H1 (cell line): ENCODE measurements at regions not wholly inside any gene's neighbourhood (a gene's known extent, or its start where the extent isn't known, plus 50 kb on each side); places are given as distances from the start of the nearest gene placed in this dataset.

Experiments
- CTCF ChIA-PET: fragments of 300-600 bp; sonication (Branson Sonifier 250); formaldehyde crosslinking; loops from one replicate; lab custom pipeline; 2021; ENCODE audit not compliant: partially characterized antibody; lab: Charles Lee
- POLR2A ChIA-PET: fragments of 300-600 bp; sonication (Branson Sonifier 250); formaldehyde crosslinking; loops from one replicate; lab custom pipeline; 2021; ENCODE audit warnings: inconsistent platforms; ENCODE audit not compliant: partially characterized antibody; lab: Charles Lee
- DNase-seq, 2 experiments: peaks; one replicate each; pipeline versions ENCODE4 v3.0.0 to v3.0.0-alpha.2; 2010 to 2022; ENCODE audit warnings: low spot score in 2 of 2, low read depth in 1 of 2, mixed read lengths in 1 of 2
- FAIRE-seq: peaks from 2 replicates; lab custom pipeline; 2011; peaks lifted over from hg19 to GRCh38; lab: Jason Lieb, UNC
- H2AFZ ChIP-seq: 2 replicates; pipeline ENCODE4 v1.8.1; 2012; ENCODE audit warnings: low read length, inconsistent platforms
- H2AK5ac ChIP-seq: 2 replicates; pipeline ENCODE4 v1.6.1; 2013; ENCODE audit warnings: low read depth, low read length
- H2BK120ac ChIP-seq: replicated peaks from 2 replicates; pipeline ENCODE3; 2013; ENCODE audit warnings: low read depth, low read length, inconsistent platforms
- H2BK12ac ChIP-seq: 2 replicates; pipeline ENCODE4 v1.6.1; 2013; ENCODE audit warnings: low read depth, low read length
- H2BK15ac ChIP-seq: 2 replicates; pipeline ENCODE4 v1.6.1; 2013; ENCODE audit warnings: low read length
- H2BK20ac ChIP-seq: 2 replicates; pipeline ENCODE4 v1.6.1; 2013; ENCODE audit warnings: low read length
- H2BK5ac ChIP-seq: 2 replicates; pipeline ENCODE4 v1.6.1; 2013; ENCODE audit warnings: low read depth, low read length
- H3K14ac ChIP-seq: 2 replicates; pipeline ENCODE4 v1.6.1; 2013; ENCODE audit warnings: inconsistent platforms; ENCODE audit not compliant: insufficient read length
- H3K18ac ChIP-seq: 2 replicates; pipeline ENCODE4 v1.6.1; 2013; ENCODE audit warnings: low read length; ENCODE audit errors: extremely low read depth
- H3K23ac ChIP-seq: 2 replicates; pipeline ENCODE4 v1.6.1; 2013; ENCODE audit warnings: inconsistent platforms; ENCODE audit not compliant: insufficient read length
- H3K23me2 ChIP-seq: 2 replicates; pipeline ENCODE4 v1.6.1; 2013; ENCODE audit warnings: low read depth, low read length
- H3K27ac ChIP-seq: 2 replicates; pipeline ENCODE4 v1.6.1; 2011; ENCODE audit warnings: low read depth, low read length, inconsistent platforms
- H3K27me3 ChIP-seq, 4 experiments: replicated peaks in 1 of 4; 1 replicate in 1 of 4; 2 replicates in 3 of 4; pipeline versions ENCODE4 v1.6.1 to v1.8.1; 2011 to 2013; ENCODE audit warnings: low read length in 3 of 4, mild to moderate bottlenecking in 3 of 4, inconsistent platforms in 2 of 4, mixed read lengths in 2 of 4, moderate library complexity in 1 of 4; ENCODE audit not compliant: control insufficient read depth in 3 of 4, insufficient read depth in 3 of 4; ENCODE audit errors: extremely low read depth in 1 of 4
- H3K36me3 ChIP-seq, 4 experiments: 2 replicates each; pipeline versions ENCODE4 v1.6.1 to v1.8.1; 2011 to 2013; ENCODE audit warnings: mild to moderate bottlenecking in 4 of 4, low read length in 3 of 4, moderate library complexity in 2 of 4, control low read depth in 1 of 4, inconsistent platforms in 1 of 4; ENCODE audit not compliant: insufficient read depth in 4 of 4, control insufficient read depth in 2 of 4
- H3K4ac ChIP-seq: replicated peaks from 2 replicates; pipeline ENCODE3; 2013; ENCODE audit warnings: low read length, low read depth, mixed read lengths, inconsistent platforms; ENCODE audit not compliant: insufficient read length
- H3K4me1 ChIP-seq, 4 experiments: replicated peaks in 1 of 4; 1 replicate in 1 of 4; 2 replicates in 3 of 4; pipeline versions ENCODE4 v1.6.1 to v1.8.1; 2011 to 2013; ENCODE audit warnings: low read length in 3 of 4, inconsistent platforms in 2 of 4, mixed read lengths in 1 of 4; ENCODE audit not compliant: insufficient read depth in 4 of 4, control insufficient read depth in 3 of 4
- H3K4me2 ChIP-seq, 2 experiments: 2 replicates each; pipeline versions ENCODE4 v1.6.1 to v1.8.1; 2011 to 2013; ENCODE audit warnings: low read depth in 2 of 2, low read length in 2 of 2, control low read depth in 1 of 2, inconsistent platforms in 1 of 2, mild to moderate bottlenecking in 1 of 2; ENCODE audit not compliant: insufficient read depth in 1 of 2
- H3K4me3 ChIP-seq, 4 experiments: fragments of 200-600, 300-600 bp in 1 of 4; sonication (generic), shearing (Covaris generic), sonication (Bioruptor Twin) in 1 of 4; 2 replicates each; pipeline versions ENCODE4 v1.5.1 to v1.8.1; 2011 to 2016; ENCODE audit warnings: low read length in 4 of 4, low read depth in 3 of 4, control low read depth in 2 of 4, inconsistent platforms in 2 of 4, mild to moderate bottlenecking in 2 of 4, mixed read lengths in 1 of 4, moderate library complexity in 1 of 4; ENCODE audit not compliant: insufficient read depth in 2 of 4; ENCODE audit errors: extremely low read depth in 1 of 4
- H3K56ac ChIP-seq: replicated peaks from 2 replicates; pipeline ENCODE3; 2013; ENCODE audit warnings: low read depth, mild to moderate bottlenecking, mixed read lengths, low read length, inconsistent platforms; ENCODE audit not compliant: insufficient read length
- H3K79me1 ChIP-seq: 2 replicates; pipeline ENCODE4 v1.6.1; 2013; ENCODE audit warnings: low read depth, low read length, control low read depth
- H3K79me2 ChIP-seq, 2 experiments: 2 replicates each; pipeline versions ENCODE4 v1.6.1 to v1.8.1; 2012 to 2013; ENCODE audit warnings: low read length in 2 of 2, mild to moderate bottlenecking in 2 of 2, inconsistent platforms in 1 of 2; ENCODE audit not compliant: insufficient read depth in 2 of 2, control insufficient read depth in 1 of 2
- H3K9ac ChIP-seq, 4 experiments: replicated peaks in 1 of 4; 1 replicate in 1 of 4; 2 replicates in 3 of 4; pipeline versions ENCODE4 v1.6.1 to v1.8.1; 2011 to 2013; ENCODE audit warnings: low read depth in 3 of 4, low read length in 3 of 4, control low read depth in 2 of 4, mild to moderate bottlenecking in 2 of 4, moderate library complexity in 2 of 4, inconsistent platforms in 1 of 4; ENCODE audit errors: extremely low read depth in 1 of 4
- H3K9me3 ChIP-seq, 2 experiments: 2 replicates each; pipeline versions ENCODE4 v1.6.1 to v1.8.1; 2012 to 2013; ENCODE audit warnings: mild to moderate bottlenecking in 2 of 2, moderate library complexity in 2 of 2, control low read depth in 1 of 2, inconsistent platforms in 1 of 2, low read depth in 1 of 2, low read length in 1 of 2, mixed read lengths in 1 of 2; ENCODE audit not compliant: insufficient read depth in 2 of 2
- H4K20me1 ChIP-seq, 2 experiments: replicated peaks in 1 of 2; 2 replicates each; pipeline versions ENCODE3 to v1.8.1; 2011 to 2013; ENCODE audit warnings: inconsistent platforms in 2 of 2, low read length in 2 of 2, mild to moderate bottlenecking in 1 of 2; ENCODE audit not compliant: insufficient read depth in 2 of 2, control insufficient read depth in 1 of 2
- H4K5ac ChIP-seq: 2 replicates; pipeline ENCODE4 v1.6.1; 2013; ENCODE audit warnings: low read length, low read depth, mixed read lengths, inconsistent platforms; ENCODE audit not compliant: insufficient read length
- H4K8ac ChIP-seq: 2 replicates; pipeline ENCODE4 v1.8.0; 2013; ENCODE audit warnings: mild to moderate bottlenecking, moderate library complexity, low read length, inconsistent platforms; ENCODE audit not compliant: insufficient read depth; ENCODE audit errors: extremely low read depth
- H4K91ac ChIP-seq: replicated peaks from 2 replicates; pipeline ENCODE3; 2013; ENCODE audit warnings: low read length, mixed read lengths, inconsistent platforms; ENCODE audit not compliant: insufficient read length
- RXRA ChIP-seq: IDR thresholded peaks from 2 replicates; pipeline ENCODE4 v1.6.1; 2011; ENCODE audit warnings: low read depth, mild to moderate bottlenecking, low read length, moderate library complexity; ENCODE audit not compliant: insufficient read depth
- WGBS, 2 experiments: shearing (Covaris generic) in 1 of 2; methylation state at CpG; one replicate each; pipeline versions ENCODE4 v1.1.6 to v1.1.7; 2013 to 2015; ENCODE audit warnings: low lambda C conversion rate in 2 of 2, mixed read lengths in 2 of 2, inconsistent platforms in 1 of 2, low coverage in 1 of 2, missing lambda C conversion rate in 1 of 2; ENCODE audit not compliant: insufficient replicate concordance in 2 of 2, insufficient coverage in 1 of 2, insufficient read length in 1 of 2; ENCODE audit errors: extremely low coverage in 1 of 2, missing lambda C conversion rate in 1 of 2; 5-methylcytosine and 5-hydroxymethylcytosine counted together

- Histone ChIP-seq H2BK20ac (no peak overlapping the region), H3K23me2 (no peaks in the 10 kb centered on the region), H4K8ac (no peak overlapping the region), H3K27me3 (no peaks in the 10 kb centered on the region), H3K4ac (no peak overlapping the region), H2BK120ac (no peak overlapping the region), H3K56ac (no peak overlapping the region), H2BK15ac (no peak overlapping the region), H2AFZ (no peak overlapping the region), H3K9ac (no peak overlapping the region), H4K5ac (no peak overlapping the region), H3K14ac (no peak overlapping the region), H3K79me1 (no peaks in the 10 kb centered on the region), H3K9me3 (no peaks in the 10 kb centered on the region), H3K18ac (no peak overlapping the region), H3K27ac (no peak overlapping the region), H3K36me3 (no peaks in the 10 kb centered on the region), H2BK5ac (no peak overlapping the region), H4K91ac (no peak overlapping the region), H3K4me3 (no peak overlapping the region), H3K4me2 (no peak overlapping the region)
- POLR2A ChIA-PET: no interaction called here
- 90% methylated on average over 1 of the region's 1 CpG; no CpG with 5 or more reads in 1 of the 2 experiments for WGBS, 2 experiments
- no peak for TF ChIP-seq RXRA
- TF ChIP-seq, all 59 proteins: peak for 0
- Histone ChIP-seq H2BK12ac (no peak overlapping the region), H4K20me1 (no peaks in the 10 kb centered on the region), H3K4me1 (no peaks in the 10 kb centered on the region), H3K79me2 (no peaks in the 10 kb centered on the region), H2AK5ac (no peak overlapping the region), H3K23ac (no peak overlapping the region)
- CTCF ChIA-PET: no interaction called here
- FAIRE-seq (no peak), DNase-seq (no peak)
Observed at GRCh38 chr5:39934830-39935229, 510.1 kb upstream of the DAB2 start.
